H9 (cell line): ENCODE measurements at regions not wholly inside any gene's neighbourhood (a gene's known extent, or its start where the extent isn't known, plus 50 kb on each side); places are given as distances from the start of the nearest gene placed in this dataset.
A peak's percentile ranks its signal among the peaks of the same experiment; 100 is the strongest.

Source experiments
- DNase-seq: peaks from one replicate; pipeline ENCODE4 v3.0.0-alpha.2; 2017
- H2AFZ ChIP-seq: one replicate; pipeline ENCODE4 v1.6.1; 2013; ENCODE audit warnings: mild to moderate bottlenecking, low read length, control low read depth, moderate library complexity
- H2AK5ac ChIP-seq: 2 replicates; pipeline ENCODE4 v1.6.1; 2013; ENCODE audit warnings: low read length, control low read depth, mixed read lengths; ENCODE audit not compliant: insufficient read length
- H2BK120ac ChIP-seq: one replicate; pipeline ENCODE4 v1.6.1; 2013; ENCODE audit warnings: low read depth, mild to moderate bottlenecking, low read length, control low read depth, inconsistent platforms; ENCODE audit not compliant: poor library complexity, severe bottlenecking
- H2BK12ac ChIP-seq: 2 replicates; pipeline ENCODE4 v1.6.1; 2013; ENCODE audit warnings: low read length, control low read depth, mixed read lengths, low read depth; ENCODE audit not compliant: insufficient read length
- H2BK15ac ChIP-seq: 2 replicates; pipeline ENCODE4 v1.6.1; 2013; ENCODE audit warnings: low read depth, low read length, control low read depth
- H2BK20ac ChIP-seq: one replicate; pipeline ENCODE4 v1.6.1; 2013; ENCODE audit warnings: low read depth, mild to moderate bottlenecking, low read length, control low read depth, inconsistent platforms; ENCODE audit not compliant: poor library complexity, severe bottlenecking
- H2BK5ac ChIP-seq: 2 replicates; pipeline ENCODE4 v1.6.1; 2013; ENCODE audit warnings: low read length, control low read depth, mixed read lengths; ENCODE audit not compliant: insufficient read length
- H3K14ac ChIP-seq: 2 replicates; pipeline ENCODE4 v1.6.1; 2013; ENCODE audit warnings: low read length, control low read depth; ENCODE audit not compliant: insufficient read depth
- H3K18ac ChIP-seq: 2 replicates; pipeline ENCODE4 v1.6.1; 2013; ENCODE audit warnings: low read depth, mild to moderate bottlenecking, mixed read lengths, low read length, control low read depth; ENCODE audit not compliant: insufficient read length
- H3K23ac ChIP-seq: 2 replicates; pipeline ENCODE4 v1.6.1; 2013; ENCODE audit warnings: low read length, control low read depth, mixed read lengths, low read depth; ENCODE audit not compliant: insufficient read length
- H3K23me2 ChIP-seq: 2 replicates; pipeline ENCODE4 v1.6.1; 2013; ENCODE audit warnings: low read depth, mild to moderate bottlenecking, mixed read lengths, low read length, control low read depth; ENCODE audit not compliant: insufficient read length, poor library complexity, severe bottlenecking
- H3K27ac ChIP-seq: 2 replicates; pipeline ENCODE4 v1.5.1; 2013; ENCODE audit warnings: low read length, control low read depth, mixed read lengths, low read depth; ENCODE audit not compliant: insufficient read length
- H3K27me3 ChIP-seq: 2 replicates; pipeline ENCODE4 v1.6.1; 2013; ENCODE audit warnings: low read length, control low read depth, inconsistent platforms; ENCODE audit not compliant: insufficient read depth
- H3K4ac ChIP-seq: 2 replicates; pipeline ENCODE4 v1.6.1; 2013; ENCODE audit warnings: low read depth, mild to moderate bottlenecking, control low read depth, inconsistent platforms, low read length, moderate library complexity
- H3K4me1 ChIP-seq: 2 replicates; pipeline ENCODE4 v1.6.1; 2013; ENCODE audit warnings: low read length, control low read depth, inconsistent platforms; ENCODE audit not compliant: insufficient read depth
- H3K4me2 ChIP-seq: 2 replicates; pipeline ENCODE4 v1.6.1; 2013; ENCODE audit warnings: low read length, control low read depth, mixed read lengths; ENCODE audit not compliant: insufficient read length, insufficient read depth
- H3K56ac ChIP-seq: 2 replicates; pipeline ENCODE4 v1.6.1; 2013; ENCODE audit warnings: low read depth, mild to moderate bottlenecking, mixed read lengths, low read length, control low read depth; ENCODE audit not compliant: insufficient read length
- H3K79me1 ChIP-seq: 2 replicates; pipeline ENCODE4 v1.6.1; 2013; ENCODE audit warnings: low read depth, mild to moderate bottlenecking, moderate library complexity, low read length, control low read depth, inconsistent platforms; ENCODE audit not compliant: insufficient read depth, poor library complexity, severe bottlenecking
- H3K79me2 ChIP-seq: 2 replicates; pipeline ENCODE4 v1.6.1; 2013; ENCODE audit warnings: low read length, control low read depth, inconsistent platforms; ENCODE audit not compliant: insufficient read depth
- H3K9ac ChIP-seq: 2 replicates; pipeline ENCODE4 v1.6.1; 2013; ENCODE audit warnings: low read length, control low read depth, mixed read lengths; ENCODE audit not compliant: insufficient read length; ENCODE audit errors: extremely low read depth
- H3K9me3 ChIP-seq: one replicate; pipeline ENCODE4 v1.6.1; 2013; ENCODE audit warnings: low read depth, low read length, inconsistent platforms; ENCODE audit not compliant: control insufficient read depth
- H3T11ph ChIP-seq: one replicate; pipeline ENCODE4 v1.6.1; 2013; ENCODE audit warnings: mild to moderate bottlenecking, low read length, control low read depth, inconsistent platforms
- H4K20me1 ChIP-seq: one replicate; pipeline ENCODE4 v1.6.1; 2013; ENCODE audit not compliant: control insufficient read depth, insufficient read length, insufficient read depth
- H4K5ac ChIP-seq: 2 replicates; pipeline ENCODE4 v1.6.1; 2013; ENCODE audit warnings: low read depth, mild to moderate bottlenecking, mixed read lengths, low read length, control low read depth; ENCODE audit not compliant: insufficient read length
- H4K8ac ChIP-seq: replicated peaks from 2 replicates; pipeline ENCODE4 v1.6.1; 2013; ENCODE audit warnings: low read length, control low read depth, mixed read lengths, low read depth; ENCODE audit not compliant: insufficient read length
- H4K91ac ChIP-seq: 2 replicates; pipeline ENCODE4 v1.6.1; 2013; ENCODE audit warnings: low read depth, mild to moderate bottlenecking, moderate library complexity, mixed read lengths, low read length, control low read depth; ENCODE audit not compliant: insufficient read length
- H3K27ac Mint-ChIP-seq, 3 experiments: 2 replicates in 2 of 3; 3 replicates in 1 of 3; pipeline ENCODE4 v1.8.0; 2020 to 2021; ENCODE audit warnings: mixed read lengths in 3 of 3, mild to moderate bottlenecking in 1 of 3, moderate library complexity in 1 of 3
- H3K27me3 Mint-ChIP-seq: 2 replicates; pipeline ENCODE4 v1.8.0; 2021; ENCODE audit warnings: low read depth, mild to moderate bottlenecking, moderate library complexity, mixed read lengths
- H3K36me3 Mint-ChIP-seq, 3 experiments: 2 replicates in 2 of 3; 3 replicates in 1 of 3; pipeline ENCODE4 v1.8.0; 2020 to 2021; ENCODE audit warnings: low read depth in 3 of 3, mixed read lengths in 3 of 3; ENCODE audit not compliant: insufficient read depth in 1 of 3
- H3K4me1 Mint-ChIP-seq, 2 experiments: 2 replicates each; pipeline ENCODE4 v1.8.0; 2020; ENCODE audit warnings: mixed read lengths in 2 of 2
- H3K4me3 Mint-ChIP-seq, 2 experiments: 2 replicates in 1 of 2; 3 replicates in 1 of 2; pipeline ENCODE4 v1.8.0; 2020 to 2021; ENCODE audit warnings: mild to moderate bottlenecking in 2 of 2, mixed read lengths in 2 of 2, moderate library complexity in 1 of 2
- H3K9me3 Mint-ChIP-seq, 2 experiments: 2 replicates in 1 of 2; 3 replicates in 1 of 2; pipeline ENCODE4 v1.8.0; 2020; ENCODE audit warnings: mild to moderate bottlenecking in 2 of 2, mixed read lengths in 2 of 2, moderate library complexity in 1 of 2
- WGBS: extraction: QIAGEN DNeasy Blood & Tissue Kit; methylation state at CpG from one replicate; pipeline ENCODE4 v1.1.7; 2013; ENCODE audit warnings: missing lambda C conversion rate, low lambda C conversion rate, mixed read lengths; ENCODE audit not compliant: insufficient read length; ENCODE audit errors: extremely low coverage; 5-methylcytosine and 5-hydroxymethylcytosine counted together
- TF ChIP-seq, protein P1 (sequence below): fragments of 200-600 bp; sonication (generic); conservative IDR thresholded peaks from 3 replicates; pipeline ENCODE4 v1.8.0; 2021; ENCODE audit warnings: antibody characterized with exemption, mild to moderate bottlenecking

DNA sequence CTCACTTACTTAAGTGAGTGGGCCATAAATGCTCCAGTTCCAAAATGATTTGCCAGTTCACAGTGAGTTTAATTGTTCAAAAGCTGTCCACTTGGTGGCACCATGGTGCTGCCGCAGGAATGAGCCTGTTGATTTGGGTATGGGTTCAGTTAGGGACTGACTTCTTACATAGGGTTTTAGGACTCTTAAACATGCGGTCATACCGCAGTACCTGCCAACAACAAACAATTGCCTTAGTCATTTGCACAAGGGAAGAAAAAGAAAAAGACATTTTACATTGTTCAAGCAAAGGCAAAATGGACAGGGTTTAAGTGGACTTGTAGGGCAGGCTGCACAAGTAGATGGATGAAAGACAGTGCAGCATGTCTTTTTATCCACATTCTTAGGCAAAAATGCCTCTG lies 80.0 kb upstream of the DBX2 start:
- no peak overlapping the region for H3K4me3 Mint-ChIP-seq
- WGBS, result no CpG with 5 or more reads among the region's 3 CpGs

More for the DNA sequence above, 80.0 kb upstream of the DBX2 start:
- H4K20me1 ChIP-seq, result no peaks in the 10 kb centered on the region
- no peak overlapping the region for H2BK20ac ChIP-seq
- H3K36me3 Mint-ChIP-seq, result no peaks in the 10 kb centered on the region; a peak in 1 of 7 replicates
- no peaks in the 10 kb centered on the region for H3K9me3 Mint-ChIP-seq
- H3K27me3 ChIP-seq, result no peaks in the 10 kb centered on the region
- no peaks in the 10 kb centered on the region for H3K79me2 ChIP-seq
- H2BK12ac ChIP-seq, result no peak overlapping the region
- no peak overlapping the region for H3T11ph ChIP-seq
- H3K27ac ChIP-seq, result no peak overlapping the region
- H4K5ac ChIP-seq, result no peak overlapping the region
- H3K4me1 ChIP-seq, result peaks cover 2% of the 10 kb centered on the region; the same call in 1 of the 2 replicates
- no peak overlapping the region for H2BK15ac ChIP-seq
- no peak overlapping the region for H2BK5ac ChIP-seq
- H3K18ac ChIP-seq, result no peak overlapping the region
- no peak overlapping the region for H3K27ac Mint-ChIP-seq
- H3K4ac ChIP-seq, result no peak overlapping the region
- no peaks in the 10 kb centered on the region for H3K23me2 ChIP-seq
- no peaks in the 10 kb centered on the region for H3K9me3 ChIP-seq
- H3K27me3 Mint-ChIP-seq, result peaks cover 4% of the 10 kb centered on the region; the same call in 1 of the 2 replicates
- H3K4me2 ChIP-seq, result no peak overlapping the region
- H3K9ac ChIP-seq, result no peak overlapping the region
- H3K14ac ChIP-seq, result no peak overlapping the region
- peak; percentile 70 for DNase-seq
- no peak overlapping the region for H2BK120ac ChIP-seq
- no peak overlapping the region for H4K91ac ChIP-seq
- no peak overlapping the region for H3K56ac ChIP-seq
- no peak overlapping the region for H3K23ac ChIP-seq
- H3K4me1 Mint-ChIP-seq, result peaks cover 9 to 11% of the 10 kb centered on the region in 2 experiments
- no peak overlapping the region for H4K8ac ChIP-seq
- H2AK5ac ChIP-seq, result no peak overlapping the region
- no peaks in the 10 kb centered on the region for H3K79me1 ChIP-seq
- H2AFZ ChIP-seq, result no peak overlapping the region
- TF ChIP-seq, protein P1, sequence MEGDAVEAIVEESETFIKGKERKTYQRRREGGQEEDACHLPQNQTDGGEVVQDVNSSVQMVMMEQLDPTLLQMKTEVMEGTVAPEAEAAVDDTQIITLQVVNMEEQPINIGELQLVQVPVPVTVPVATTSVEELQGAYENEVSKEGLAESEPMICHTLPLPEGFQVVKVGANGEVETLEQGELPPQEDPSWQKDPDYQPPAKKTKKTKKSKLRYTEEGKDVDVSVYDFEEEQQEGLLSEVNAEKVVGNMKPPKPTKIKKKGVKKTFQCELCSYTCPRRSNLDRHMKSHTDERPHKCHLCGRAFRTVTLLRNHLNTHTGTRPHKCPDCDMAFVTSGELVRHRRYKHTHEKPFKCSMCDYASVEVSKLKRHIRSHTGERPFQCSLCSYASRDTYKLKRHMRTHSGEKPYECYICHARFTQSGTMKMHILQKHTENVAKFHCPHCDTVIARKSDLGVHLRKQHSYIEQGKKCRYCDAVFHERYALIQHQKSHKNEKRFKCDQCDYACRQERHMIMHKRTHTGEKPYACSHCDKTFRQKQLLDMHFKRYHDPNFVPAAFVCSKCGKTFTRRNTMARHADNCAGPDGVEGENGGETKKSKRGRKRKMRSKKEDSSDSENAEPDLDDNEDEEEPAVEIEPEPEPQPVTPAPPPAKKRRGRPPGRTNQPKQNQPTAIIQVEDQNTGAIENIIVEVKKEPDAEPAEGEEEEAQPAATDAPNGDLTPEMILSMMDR, result peak; percentile 87
